ENCODE measurements at regions not wholly inside any gene's neighbourhood (a gene's known extent, or its start where the extent isn't known, plus 50 kb on each side); places are given as distances from the start of the nearest gene placed in this dataset.

- H2BK120ac ChIP-seq (ENCODE audit: insufficient read depth, low read length, poor library complexity), result no peak overlapping the region
- no peak overlapping the region for H4K8ac ChIP-seq (ENCODE audit: low read depth, low read length)
- H4K12ac ChIP-seq (ENCODE audit: low read depth, low read length), result no peak overlapping the region
- no CpG with 5 or more reads among the region's 1 CpG for WGBS (ENCODE audit: extremely low coverage, insufficient coverage, insufficient read length)
- H3K4ac ChIP-seq (ENCODE audit: low read depth, low read length), result no peak overlapping the region
- no peak overlapping the region for H2AFZ ChIP-seq (ENCODE audit: insufficient read depth, low read length, poor library complexity)
- H2BK5ac ChIP-seq (ENCODE audit: low read depth, low read length, poor library complexity), result no peak overlapping the region
- H3K79me1 ChIP-seq (ENCODE audit: low read length), result no peaks in the 10 kb centered on the region
- no peak overlapping the region for H2BK12ac ChIP-seq (ENCODE audit: low read length)
- H3K79me2 ChIP-seq (ENCODE audit: control insufficient read depth, insufficient read depth, low read length, poor library complexity), result no peaks in the 10 kb centered on the region
- H4K91ac ChIP-seq (ENCODE audit: low read depth, low read length), result no peak overlapping the region
- no peaks in the 10 kb centered on the region for H3K9me3 ChIP-seq (ENCODE audit: insufficient read depth, low read depth, low read length)
- no peaks in the 10 kb centered on the region for H3K4me1 ChIP-seq (ENCODE audit: control insufficient read depth in 1 of 2, insufficient read depth in 2 of 2, low read length in 2 of 2)
- H3K27me3 ChIP-seq (ENCODE audit: insufficient read depth, low read length), result no peaks in the 10 kb centered on the region
- H3K23ac ChIP-seq (ENCODE audit: low read length), result no peak overlapping the region
- no peak overlapping the region for H3K9ac ChIP-seq (ENCODE audit: low read length)
- no peaks in the 10 kb centered on the region for H3K36me3 ChIP-seq (ENCODE audit: control insufficient read depth in 1 of 2, insufficient read depth in 2 of 2, low read length in 2 of 2)
- H3K4me2 ChIP-seq (ENCODE audit: low read length), result no peak overlapping the region
- H3K18ac ChIP-seq (ENCODE audit: low read length), result no peak overlapping the region
- H3K27ac ChIP-seq (ENCODE audit: low read depth, low read length), result no peak overlapping the region
- H3K14ac ChIP-seq (ENCODE audit: low read length), result no peak overlapping the region
- H3K4me3 ChIP-seq (ENCODE audit: low read depth, low read length), result no peak overlapping the region
- no peak for DNase-seq
- H2AK5ac ChIP-seq (ENCODE audit: low read length), result no peak overlapping the region
These were observed 186.1 kb downstream of the BMP2 start for GRCh38 chr20:6953611-6954010.

GRCh38 chr20:6954219-6954618 lies 186.7 kb downstream of the BMP2 start:
- no peak overlapping the region for H3K4me2 ChIP-seq (ENCODE audit: low read length)
- no peaks in the 10 kb centered on the region for H3K36me3 ChIP-seq (ENCODE audit: control insufficient read depth in 1 of 2, insufficient read depth in 2 of 2, low read length in 2 of 2)
- H4K12ac ChIP-seq (ENCODE audit: low read depth, low read length), result no peak overlapping the region
- no peak overlapping the region for H4K91ac ChIP-seq (ENCODE audit: low read depth, low read length)
- H3K27me3 ChIP-seq (ENCODE audit: insufficient read depth, low read length), result no peaks in the 10 kb centered on the region
- H3K14ac ChIP-seq (ENCODE audit: low read length), result no peak overlapping the region
- no peak overlapping the region for H2AFZ ChIP-seq (ENCODE audit: insufficient read depth, low read length, poor library complexity)
- no peak overlapping the region for H2BK5ac ChIP-seq (ENCODE audit: low read depth, low read length, poor library complexity)
- H3K79me2 ChIP-seq (ENCODE audit: control insufficient read depth, insufficient read depth, low read length, poor library complexity), result no peaks in the 10 kb centered on the region
- no peak overlapping the region for H2BK120ac ChIP-seq (ENCODE audit: insufficient read depth, low read length, poor library complexity)
- H2AK5ac ChIP-seq (ENCODE audit: low read length), result no peak overlapping the region
- H3K23ac ChIP-seq (ENCODE audit: low read length), result no peak overlapping the region
- no peak overlapping the region for H3K18ac ChIP-seq (ENCODE audit: low read length)
- no CpG with 5 or more reads among the region's 2 CpGs for WGBS (ENCODE audit: extremely low coverage, insufficient coverage, insufficient read length)
- no peak overlapping the region for H2BK12ac ChIP-seq (ENCODE audit: low read length)
- DNase-seq, result no peak
- H3K4me1 ChIP-seq (ENCODE audit: control insufficient read depth in 1 of 2, insufficient read depth in 2 of 2, low read length in 2 of 2), result no peaks in the 10 kb centered on the region
- H4K8ac ChIP-seq (ENCODE audit: low read depth, low read length), result no peak overlapping the region
- H3K4ac ChIP-seq (ENCODE audit: low read depth, low read length), result no peak overlapping the region
- H3K9me3 ChIP-seq (ENCODE audit: insufficient read depth, low read depth, low read length), result no peaks in the 10 kb centered on the region
- no peak overlapping the region for H3K9ac ChIP-seq (ENCODE audit: low read length)
- H3K27ac ChIP-seq (ENCODE audit: low read depth, low read length), result no peak overlapping the region
- H3K4me3 ChIP-seq (ENCODE audit: low read depth, low read length), result no peak overlapping the region
- no peaks in the 10 kb centered on the region for H3K79me1 ChIP-seq (ENCODE audit: low read length)

- Histone ChIP-seq H3K18ac (ENCODE audit: low read length) (no peak overlapping the region), H3K9ac (ENCODE audit: low read length) (no peak overlapping the region), H2BK12ac (ENCODE audit: low read length) (no peak overlapping the region), H3K23ac (ENCODE audit: low read length) (no peak overlapping the region), H3K79me2 (ENCODE audit: control insufficient read depth, insufficient read depth, low read length, poor library complexity) (no peaks in the 10 kb centered on the region), H3K4me2 (ENCODE audit: low read length) (no peak overlapping the region), H4K91ac (ENCODE audit: low read depth, low read length) (no peak overlapping the region), H2AFZ (ENCODE audit: insufficient read depth, low read length, poor library complexity) (no peak overlapping the region), H3K14ac (ENCODE audit: low read length) (no peak overlapping the region), H3K36me3 (ENCODE audit: control insufficient read depth in 1 of 2, insufficient read depth in 2 of 2, low read length in 2 of 2) (no peaks in the 10 kb centered on the region), H2BK120ac (ENCODE audit: insufficient read depth, low read length, poor library complexity) (no peak overlapping the region), H3K27me3 (ENCODE audit: insufficient read depth, low read length) (no peaks in the 10 kb centered on the region), H3K9me3 (ENCODE audit: insufficient read depth, low read depth, low read length) (no peaks in the 10 kb centered on the region), H3K4me3 (ENCODE audit: low read depth, low read length) (no peak overlapping the region), H4K8ac (ENCODE audit: low read depth, low read length) (no peak overlapping the region), H3K4me1 (ENCODE audit: control insufficient read depth in 1 of 2, insufficient read depth in 2 of 2, low read length in 2 of 2) (no peaks in the 10 kb centered on the region), H3K27ac (ENCODE audit: low read depth, low read length) (no peak overlapping the region), H2AK5ac (ENCODE audit: low read length) (no peak overlapping the region), H3K4ac (ENCODE audit: low read depth, low read length) (no peak overlapping the region), H4K12ac (ENCODE audit: low read depth, low read length) (no peak overlapping the region), H2BK5ac (ENCODE audit: low read depth, low read length, poor library complexity) (no peak overlapping the region), H3K79me1 (ENCODE audit: low read length) (no peaks in the 10 kb centered on the region)
- WGBS (ENCODE audit: extremely low coverage, insufficient coverage, insufficient read length), result no CpG with 5 or more reads among the region's 2 CpGs
- peak in 1 of 2 donors; percentile 22 for DNase-seq
These were observed 188.6 kb downstream of the BMP2 start for GRCh38 chr20:6956056-6956455.

- Histone ChIP-seq H4K12ac (ENCODE audit: low read depth, low read length) (no peak overlapping the region), H2AFZ (ENCODE audit: insufficient read depth, low read length, poor library complexity) (no peak overlapping the region), H3K36me3 (ENCODE audit: control insufficient read depth in 1 of 2, insufficient read depth in 2 of 2, low read length in 2 of 2) (no peaks in the 10 kb centered on the region), H3K14ac (ENCODE audit: low read length) (no peak overlapping the region), H3K27me3 (ENCODE audit: insufficient read depth, low read length) (no peaks in the 10 kb centered on the region), H2BK12ac (ENCODE audit: low read length) (no peak overlapping the region), H3K4ac (ENCODE audit: low read depth, low read length) (no peak overlapping the region), H3K79me2 (ENCODE audit: control insufficient read depth, insufficient read depth, low read length, poor library complexity) (no peaks in the 10 kb centered on the region), H2BK5ac (ENCODE audit: low read depth, low read length, poor library complexity) (no peak overlapping the region), H3K18ac (ENCODE audit: low read length) (no peak overlapping the region), H3K4me2 (ENCODE audit: low read length) (no peak overlapping the region), H4K8ac (ENCODE audit: low read depth, low read length) (no peak overlapping the region), H3K23ac (ENCODE audit: low read length) (no peak overlapping the region), H3K9me3 (ENCODE audit: insufficient read depth, low read depth, low read length) (no peaks in the 10 kb centered on the region), H3K4me3 (ENCODE audit: low read depth, low read length) (no peak overlapping the region), H2AK5ac (ENCODE audit: low read length) (no peak overlapping the region), H4K91ac (ENCODE audit: low read depth, low read length) (no peak overlapping the region), H3K4me1 (ENCODE audit: control insufficient read depth in 1 of 2, insufficient read depth in 2 of 2, low read length in 2 of 2) (no peaks in the 10 kb centered on the region), H3K9ac (ENCODE audit: low read length) (no peak overlapping the region), H2BK120ac (ENCODE audit: insufficient read depth, low read length, poor library complexity) (no peak overlapping the region), H3K27ac (ENCODE audit: low read depth, low read length) (no peak overlapping the region), H3K79me1 (ENCODE audit: low read length) (no peaks in the 10 kb centered on the region)
- DNase-seq, result no peak
- WGBS (ENCODE audit: extremely low coverage, insufficient coverage, insufficient read length), result no CpG with 5 or more reads among the region's 5 CpGs
These were observed 189.1 kb downstream of the BMP2 start for GRCh38 chr20:6956574-6956973.

All from trophoblast cell (in vitro differentiated cells and primary cell).